T-helper 2 cell treated with Interferon-gamma antibody and Interleukin-4, amounts not matched to agents 5 μg/mL and 100 μg/mL, for 36 hours (primary cell): ENCODE measurements at regions not wholly inside any gene's neighbourhood (a gene's known extent, or its start where the extent isn't known, plus 50 kb on each side); places are given as distances from the start of the nearest gene placed in this dataset.

Experiments used
- DNase-seq: peaks from one replicate; pipeline ENCODE4 v3.0.0; 2021; ENCODE audit warnings: low spot score
- H3K27ac Mint-ChIP-seq: one replicate; pipeline ENCODE4 v1.8.0; 2021; ENCODE audit warnings: mild to moderate bottlenecking, mixed read lengths
- H3K27me3 Mint-ChIP-seq: one replicate; pipeline ENCODE4 v1.8.0; 2021; ENCODE audit warnings: low read depth, mixed read lengths
- H3K36me3 Mint-ChIP-seq: one replicate; pipeline ENCODE4 v1.8.0; 2021; ENCODE audit warnings: low read depth, mixed read lengths
- H3K4me1 Mint-ChIP-seq: one replicate; pipeline ENCODE4 v1.8.0; 2021; ENCODE audit warnings: low read depth, mixed read lengths
- H3K4me3 Mint-ChIP-seq: one replicate; pipeline ENCODE4 v1.8.0; 2022; ENCODE audit warnings: mild to moderate bottlenecking, moderate library complexity, mixed read lengths
- H3K9me3 Mint-ChIP-seq: one replicate; pipeline ENCODE4 v1.8.0; 2021; ENCODE audit warnings: mixed read lengths

DNA sequence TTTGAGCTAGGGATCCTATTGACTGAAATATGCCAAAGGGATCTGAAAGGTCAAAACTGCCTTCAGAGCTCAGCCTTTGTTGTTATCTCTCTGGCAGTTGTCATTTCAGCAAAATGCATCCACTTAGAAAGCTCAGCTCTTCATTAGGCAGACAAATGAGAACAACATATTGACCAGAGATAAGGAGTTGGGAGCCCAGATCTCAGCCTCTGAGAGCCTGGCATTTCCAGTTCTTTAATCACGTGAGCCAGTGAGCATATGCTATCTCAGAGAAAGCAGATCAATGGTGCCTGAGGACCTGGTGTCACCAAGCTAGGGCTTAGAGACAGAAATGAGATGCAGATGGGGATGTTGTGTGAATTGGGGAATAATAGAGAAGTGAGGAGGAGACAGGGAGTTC, 101.1 kb downstream of the DAD1 start:
- Mint-ChIP-seq H3K4me1 (peaks cover 25% of the 10 kb centered on the region), H3K36me3 (peaks cover 59% of the 10 kb centered on the region), H3K9me3 (no peaks in the 10 kb centered on the region), H3K27ac (peak overlapping the region; percentile 90), H3K27me3 (no peaks in the 10 kb centered on the region), H3K4me3 (peak overlapping the region; percentile 90)
- no peak for DNase-seq

GRCh38 chr14:22487401-22487800, 101.6 kb downstream of the DAD1 start:
- H3K27ac Mint-ChIP-seq = peak overlapping the region; percentile 90
- peaks cover 25% of the 10 kb centered on the region for H3K4me1 Mint-ChIP-seq
- H3K27me3 Mint-ChIP-seq = no peaks in the 10 kb centered on the region
- peaks cover 58% of the 10 kb centered on the region for H3K36me3 Mint-ChIP-seq
- no peaks in the 10 kb centered on the region for H3K9me3 Mint-ChIP-seq
- peak overlapping the region; percentile 90 for H3K4me3 Mint-ChIP-seq
- DNase-seq = no peak

DNA sequence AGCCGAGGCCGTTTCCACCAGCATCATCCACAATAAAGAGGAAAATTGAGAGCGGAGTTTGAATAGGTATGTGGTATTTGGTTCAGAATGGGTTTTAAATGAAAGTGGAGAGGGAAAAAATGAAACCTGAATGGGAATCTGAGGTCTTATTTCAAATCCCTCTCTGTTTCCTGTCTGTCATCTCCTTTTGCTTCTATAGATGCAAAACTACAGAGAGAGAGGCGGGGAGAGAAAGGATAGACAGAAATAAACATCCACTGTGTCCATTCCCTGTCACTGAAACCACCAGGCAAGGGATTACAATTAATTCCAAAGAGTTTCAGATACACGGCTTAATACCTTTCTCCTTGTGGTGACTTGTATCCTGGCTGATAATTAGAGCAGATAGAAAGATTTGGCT, 102.3 kb downstream of the DAD1 start:
- H3K27me3 Mint-ChIP-seq = no peaks in the 10 kb centered on the region
- no peak for DNase-seq
- peak overlapping the region; percentile 90 for H3K4me3 Mint-ChIP-seq
- peaks cover 22% of the 10 kb centered on the region for H3K4me1 Mint-ChIP-seq
- H3K36me3 Mint-ChIP-seq = peaks cover 53% of the 10 kb centered on the region
- peak overlapping the region; percentile 77 for H3K27ac Mint-ChIP-seq
- H3K9me3 Mint-ChIP-seq = no peaks in the 10 kb centered on the region

DNA sequence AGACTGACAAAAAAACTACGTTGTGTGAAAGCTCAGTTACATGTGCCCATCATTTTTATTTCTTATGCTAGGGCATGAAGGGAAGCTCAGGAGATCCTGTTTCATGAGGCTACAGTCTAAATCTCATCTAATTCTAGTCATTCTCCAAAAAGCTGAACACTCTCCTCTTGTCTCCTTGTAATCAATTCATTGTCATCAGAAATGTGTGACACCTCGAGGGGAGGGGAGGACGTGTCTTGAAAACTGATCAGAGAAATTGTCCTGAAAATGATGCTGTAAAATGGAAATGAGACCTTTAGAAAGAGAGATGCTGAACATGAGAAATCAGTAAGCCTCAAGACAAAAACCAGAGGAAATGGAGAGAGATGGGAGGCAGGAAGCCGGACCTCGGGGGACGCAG, 103.4 kb downstream of the DAD1 start:
- Mint-ChIP-seq H3K4me1 (peaks cover 17% of the 10 kb centered on the region), H3K27ac (peak overlapping the region; percentile 88), H3K27me3 (no peaks in the 10 kb centered on the region), H3K9me3 (no peaks in the 10 kb centered on the region), H3K36me3 (peaks cover 46% of the 10 kb centered on the region), H3K4me3 (peak overlapping the region; percentile 82)
- no peak for DNase-seq

DNA sequence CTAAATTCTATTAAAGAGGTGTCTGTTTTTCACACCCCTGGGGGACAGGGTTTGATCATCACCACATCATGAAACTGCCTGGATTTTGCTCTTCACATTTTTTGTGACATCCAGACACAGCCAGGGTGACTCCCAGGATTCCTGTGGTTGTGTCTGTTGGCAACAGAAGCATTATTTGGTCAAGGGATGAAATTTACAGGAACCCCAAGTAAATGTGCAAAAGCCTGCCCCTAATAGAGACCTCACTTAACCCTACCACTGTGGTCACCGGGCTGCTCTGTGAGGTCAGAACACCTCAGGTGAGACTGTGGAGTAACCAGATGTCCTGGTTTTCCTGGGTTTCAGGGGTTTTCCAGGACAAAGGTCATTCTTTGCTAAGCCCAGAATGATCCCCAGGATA, 103.8 kb downstream of the DAD1 start:
- no peaks in the 10 kb centered on the region for H3K27me3 Mint-ChIP-seq
- peaks cover 41% of the 10 kb centered on the region for H3K36me3 Mint-ChIP-seq
- H3K27ac Mint-ChIP-seq = peak overlapping the region; percentile 88
- DNase-seq = no peak
- H3K4me3 Mint-ChIP-seq = peak overlapping the region; percentile 82
- peaks cover 13% of the 10 kb centered on the region for H3K4me1 Mint-ChIP-seq
- no peaks in the 10 kb centered on the region for H3K9me3 Mint-ChIP-seq

- Mint-ChIP-seq H3K27me3 (no peaks in the 10 kb centered on the region), H3K4me3 (peak overlapping the region; percentile 82), H3K9me3 (no peaks in the 10 kb centered on the region), H3K4me1 (peaks cover 7% of the 10 kb centered on the region), H3K27ac (peak overlapping the region; percentile 86), H3K36me3 (peaks cover 35% of the 10 kb centered on the region)
- DNase-seq = no peak
Observed at GRCh38 chr14:22484632-22485031, 104.4 kb downstream of the DAD1 start.

DNA sequence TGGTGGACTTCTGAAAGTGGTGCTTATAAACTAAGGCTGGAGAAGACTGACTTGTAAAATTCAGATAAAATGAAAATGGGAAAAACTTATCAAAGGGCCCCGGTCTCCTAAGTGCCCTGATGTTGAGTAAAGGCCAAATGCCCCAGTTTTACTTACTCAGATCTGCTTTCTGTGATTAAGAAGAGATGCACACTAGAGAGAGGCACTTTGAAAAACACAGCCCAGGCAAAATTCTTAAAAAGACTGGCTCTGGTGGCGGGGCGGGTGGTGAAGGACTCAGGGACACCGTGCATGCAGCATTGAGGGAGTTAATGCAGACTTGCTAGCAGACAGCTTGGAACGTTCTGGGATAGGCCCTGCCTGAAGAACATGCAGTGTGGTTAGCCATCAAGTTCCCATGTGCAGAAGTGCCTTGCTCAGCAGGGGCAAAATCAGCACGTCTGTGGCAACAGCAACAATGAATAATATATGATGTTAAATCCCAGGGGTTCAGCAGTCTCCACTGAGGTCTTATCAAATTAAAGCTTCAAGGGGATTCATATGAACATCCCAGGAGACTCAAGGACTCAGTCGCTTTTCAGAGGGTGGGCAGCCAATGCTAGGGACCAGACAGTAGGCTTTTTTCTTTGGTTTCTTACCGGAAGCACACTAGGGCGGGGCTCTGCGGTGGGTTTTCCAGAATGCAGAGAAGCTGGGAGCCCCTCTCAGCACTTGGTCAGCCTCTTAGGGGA, 105.0 kb downstream of the DAD1 start:
- Mint-ChIP-seq H3K4me1 (peaks cover 6% of the 10 kb centered on the region), H3K9me3 (no peaks in the 10 kb centered on the region), H3K27me3 (no peaks in the 10 kb centered on the region), H3K27ac (peak overlapping the region; percentile 86), H3K36me3 (peaks cover 30% of the 10 kb centered on the region), H3K4me3 (peak overlapping the region; percentile 82)
- no peak for DNase-seq

DNA sequence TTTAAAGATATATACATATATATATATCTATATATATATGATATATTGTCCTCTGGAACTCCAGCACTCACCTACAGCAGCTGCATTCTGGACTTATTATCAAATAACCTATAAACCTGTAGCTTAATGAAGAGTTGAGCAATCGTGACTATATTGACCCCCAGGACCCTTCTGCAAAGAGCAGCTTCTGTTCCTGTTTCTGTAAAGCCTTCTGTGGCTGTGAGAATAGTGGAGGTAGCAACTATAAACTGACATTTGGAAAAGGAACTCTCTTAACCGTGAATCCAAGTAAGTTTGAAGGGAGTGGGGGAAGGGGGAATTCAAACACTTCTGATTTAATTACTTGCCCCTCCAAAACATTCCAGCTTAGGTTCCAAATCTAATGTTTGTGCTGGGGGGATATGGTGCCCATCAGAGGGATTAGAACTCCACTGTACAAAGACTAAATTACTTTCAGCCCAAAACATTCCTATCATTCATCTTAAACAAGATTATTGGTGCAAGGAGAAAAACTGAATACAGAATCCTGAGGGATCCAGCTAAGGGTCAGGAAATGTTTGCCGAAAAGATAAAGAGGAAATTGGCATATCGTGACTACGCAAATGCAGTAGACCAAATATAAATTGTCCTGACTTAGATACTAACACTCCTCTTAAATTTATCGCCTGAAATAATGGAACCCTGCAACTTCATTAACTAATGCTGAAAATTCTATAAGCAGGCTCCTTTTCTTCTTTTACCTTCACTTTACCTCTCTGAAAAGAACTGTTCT, 106.1 kb downstream of the DAD1 start:
- H3K9me3 Mint-ChIP-seq = no peaks in the 10 kb centered on the region
- H3K27ac Mint-ChIP-seq = peak overlapping the region; percentile 86
- no peak for DNase-seq
- peaks cover 2% of the 10 kb centered on the region for H3K4me1 Mint-ChIP-seq
- peak overlapping the region; percentile 82 for H3K4me3 Mint-ChIP-seq
- H3K36me3 Mint-ChIP-seq = peaks cover 21% of the 10 kb centered on the region
- no peaks in the 10 kb centered on the region for H3K27me3 Mint-ChIP-seq

- no peaks in the 10 kb centered on the region for H3K9me3 Mint-ChIP-seq
- H3K27ac Mint-ChIP-seq = peak overlapping the region; percentile 78
- peak overlapping the region; percentile 80 for H3K4me3 Mint-ChIP-seq
- H3K27me3 Mint-ChIP-seq = no peaks in the 10 kb centered on the region
- H3K36me3 Mint-ChIP-seq = peaks cover 19% of the 10 kb centered on the region
- H3K4me1 Mint-ChIP-seq = no peaks in the 10 kb centered on the region
- DNase-seq = no peak
Observed at GRCh38 chr14:22482085-22482694, 106.8 kb downstream of the DAD1 start.

DNA sequence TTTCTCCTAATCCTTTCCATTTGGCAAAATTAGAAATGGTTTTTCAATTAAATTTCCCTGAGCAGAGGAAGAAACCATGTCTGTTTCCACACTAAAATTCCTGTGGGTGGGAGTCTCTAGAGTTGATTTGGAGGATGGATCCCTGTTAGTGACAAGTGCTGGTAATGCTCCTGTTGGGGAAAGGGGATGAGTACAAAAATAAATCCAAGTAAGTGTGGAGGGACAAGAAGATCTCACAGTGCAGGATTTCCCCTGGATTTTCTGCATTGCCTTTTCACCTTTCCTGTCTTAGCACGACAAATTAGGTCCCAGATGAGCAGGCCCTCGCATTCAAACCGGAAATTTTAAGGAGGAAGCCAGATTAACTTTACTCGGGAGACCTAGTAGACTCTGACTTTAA, 107.5 kb downstream of the DAD1 start:
- no peaks in the 10 kb centered on the region for H3K4me1 Mint-ChIP-seq
- peak overlapping the region; percentile 72 for H3K27ac Mint-ChIP-seq
- H3K4me3 Mint-ChIP-seq = peak overlapping the region; percentile 80
- no peaks in the 10 kb centered on the region for H3K27me3 Mint-ChIP-seq
- H3K9me3 Mint-ChIP-seq = no peaks in the 10 kb centered on the region
- no peak for DNase-seq
- peaks cover 13% of the 10 kb centered on the region for H3K36me3 Mint-ChIP-seq

DNA sequence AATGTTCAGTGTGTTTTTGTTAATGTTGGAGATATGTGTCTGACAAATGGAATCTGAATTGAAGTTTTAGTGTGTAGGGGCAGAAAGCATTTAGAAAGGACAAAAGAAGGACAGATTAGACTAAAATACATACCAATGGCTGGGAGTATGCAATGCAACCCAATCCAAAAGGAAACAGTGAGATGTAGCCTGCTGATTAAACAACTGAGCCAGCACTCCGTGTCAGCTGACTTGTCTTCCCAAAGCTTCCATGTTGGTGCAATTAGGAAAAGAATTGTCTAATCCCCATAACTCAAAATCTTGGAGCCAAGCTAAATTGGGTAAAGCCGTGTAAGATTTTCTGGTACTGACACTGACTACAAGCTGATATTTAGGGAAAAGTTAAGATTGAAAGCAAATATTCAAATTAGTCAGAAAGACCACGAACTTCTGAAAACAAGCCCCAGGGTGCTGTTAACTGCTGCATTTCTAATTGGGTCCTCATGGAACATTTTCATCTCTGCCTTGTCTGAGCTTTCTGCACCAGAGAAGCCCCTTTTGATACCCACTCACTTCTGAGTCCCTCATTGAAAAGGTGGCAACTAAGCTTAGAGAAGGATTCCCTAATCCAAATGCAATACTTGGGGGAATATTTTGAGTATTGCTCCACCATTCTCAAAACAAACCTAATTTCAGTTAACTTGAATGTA, 109.1 kb downstream of the DAD1 start:
- Mint-ChIP-seq H3K36me3 (peaks cover 8% of the 10 kb centered on the region), H3K27me3 (no peaks in the 10 kb centered on the region), H3K4me3 (peak overlapping the region; percentile 80), H3K9me3 (no peaks in the 10 kb centered on the region), H3K4me1 (no peaks in the 10 kb centered on the region), H3K27ac (peak overlapping the region; percentile 71)
- no peak for DNase-seq

- H3K4me1 Mint-ChIP-seq = no peaks in the 10 kb centered on the region
- H3K36me3 Mint-ChIP-seq = peaks cover 8% of the 10 kb centered on the region
- H3K4me3 Mint-ChIP-seq = peak overlapping the region; percentile 77
- no peak for DNase-seq
- H3K27ac Mint-ChIP-seq = peak overlapping the region; percentile 20
- no peaks in the 10 kb centered on the region for H3K9me3 Mint-ChIP-seq
- no peaks in the 10 kb centered on the region for H3K27me3 Mint-ChIP-seq
Observed at GRCh38 chr14:22479132-22479531, 109.9 kb downstream of the DAD1 start.

DNA sequence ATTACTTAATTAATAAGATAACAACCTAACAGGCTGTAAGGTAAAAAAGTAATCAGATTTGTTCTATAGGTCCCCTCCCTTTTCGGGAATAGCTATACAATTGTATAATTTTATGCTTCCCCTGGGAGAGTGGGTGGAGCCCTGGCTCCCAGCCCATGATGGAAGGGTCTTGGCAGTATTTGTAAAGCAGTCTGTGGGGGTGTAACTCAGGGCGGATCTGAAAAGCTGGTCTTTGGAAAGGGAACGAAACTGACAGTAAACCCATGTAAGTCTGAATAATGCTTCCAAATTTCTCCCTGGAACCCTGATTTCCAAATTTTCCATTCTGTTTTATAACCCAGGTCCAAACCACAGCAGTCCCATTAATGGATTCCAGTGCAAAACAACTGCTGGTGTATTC, 110.4 kb downstream of the DAD1 start:
- peaks cover 8% of the 10 kb centered on the region for H3K36me3 Mint-ChIP-seq

GRCh38 chr14:22478247-22478646, 110.8 kb downstream of the DAD1 start:
- no peak overlapping the region for H3K27ac Mint-ChIP-seq

More for the DNA sequence above, 110.4 kb downstream of the DAD1 start:
- no peak for DNase-seq
- peak overlapping the region; percentile 77 for H3K4me3 Mint-ChIP-seq
- no peaks in the 10 kb centered on the region for H3K9me3 Mint-ChIP-seq
- no peaks in the 10 kb centered on the region for H3K4me1 Mint-ChIP-seq
- no peak overlapping the region for H3K27ac Mint-ChIP-seq
- H3K27me3 Mint-ChIP-seq = no peaks in the 10 kb centered on the region

More at GRCh38 chr14:22478247-22478646, 110.8 kb downstream of the DAD1 start:
- no peaks in the 10 kb centered on the region for H3K4me1 Mint-ChIP-seq
- H3K4me3 Mint-ChIP-seq = no peak overlapping the region
- no peak for DNase-seq
- peaks cover 8% of the 10 kb centered on the region for H3K36me3 Mint-ChIP-seq
- H3K27me3 Mint-ChIP-seq = no peaks in the 10 kb centered on the region
- H3K9me3 Mint-ChIP-seq = no peaks in the 10 kb centered on the region
